HL-60/S4 (cell line): ENCODE measurements at regions not wholly inside any gene's neighbourhood (a gene's known extent, or its start where the extent isn't known, plus 50 kb on each side); places are given as distances from the start of the nearest gene placed in this dataset.

Experiments used
- in situ Hi-C: fragments of 300-500 bp; cut with MboI; formaldehyde crosslinking; loops from 2 replicates; pipeline ENCODE4 v1.14.3; 2022; ENCODE audit warnings: low sequenced_read_pairs

DNA sequence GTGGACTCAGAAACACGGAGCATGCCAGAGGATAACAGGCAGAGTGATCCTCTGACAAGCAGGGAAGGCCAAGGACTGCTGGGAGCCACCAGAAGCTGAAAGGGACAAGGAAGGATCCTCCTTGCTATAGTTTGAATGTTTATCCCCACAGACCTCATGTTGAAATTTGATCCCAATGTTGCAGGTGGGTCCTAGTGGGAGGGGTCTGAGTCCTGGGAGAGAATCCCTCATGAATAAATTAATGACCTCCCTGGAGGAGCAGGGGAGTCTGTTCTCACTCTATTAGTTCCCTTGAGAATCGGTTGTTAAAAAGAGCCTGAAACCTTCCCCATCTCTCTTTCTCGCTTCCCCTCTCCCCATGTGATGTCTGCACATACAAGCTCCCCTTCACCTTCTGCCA, 124.4 kb downstream of the FBXO15 start:
- in situ Hi-C loops, result no loop called here

DNA sequence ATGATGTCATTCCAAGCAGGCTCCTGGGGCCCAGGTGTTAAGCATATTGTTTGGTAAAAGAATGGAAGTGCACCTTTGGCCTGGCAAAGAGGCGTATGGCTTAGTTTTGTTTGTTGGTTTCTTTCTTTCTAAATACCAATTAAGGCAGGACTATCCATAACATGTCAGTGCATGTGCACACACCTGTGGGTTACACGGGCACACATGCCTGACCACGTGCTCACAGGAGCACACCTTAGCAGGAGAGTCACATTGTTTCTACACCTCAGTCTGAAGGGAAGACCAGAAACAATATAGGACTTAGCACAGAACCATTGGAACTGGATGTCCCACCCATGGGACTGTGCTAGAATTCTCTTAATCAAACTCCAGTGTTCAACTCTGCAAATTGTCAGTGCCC, 127.8 kb downstream of the FBXO15 start:
- in situ Hi-C loops, result no loop called here

DNA sequence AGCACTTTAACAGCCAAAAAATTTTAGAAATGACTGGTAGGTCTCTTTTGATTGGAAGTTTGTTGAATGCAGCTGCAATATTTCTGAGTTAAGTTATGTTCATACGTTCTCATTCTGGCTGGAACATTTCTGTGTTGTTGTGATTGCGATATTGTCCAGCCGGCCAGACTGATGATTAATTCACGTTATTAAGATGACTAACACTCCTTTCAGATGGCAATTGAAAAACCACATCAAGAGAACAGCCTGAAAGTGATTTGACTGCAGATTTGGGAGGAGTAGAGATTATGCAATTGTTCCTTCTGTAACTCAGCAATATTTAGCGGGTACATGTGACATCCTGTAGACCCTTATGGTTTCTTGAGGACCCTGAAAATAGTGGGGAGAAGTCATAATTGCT, 133.7 kb downstream of the FBXO15 start:
- in situ Hi-C loops, result no loop called here

DNA sequence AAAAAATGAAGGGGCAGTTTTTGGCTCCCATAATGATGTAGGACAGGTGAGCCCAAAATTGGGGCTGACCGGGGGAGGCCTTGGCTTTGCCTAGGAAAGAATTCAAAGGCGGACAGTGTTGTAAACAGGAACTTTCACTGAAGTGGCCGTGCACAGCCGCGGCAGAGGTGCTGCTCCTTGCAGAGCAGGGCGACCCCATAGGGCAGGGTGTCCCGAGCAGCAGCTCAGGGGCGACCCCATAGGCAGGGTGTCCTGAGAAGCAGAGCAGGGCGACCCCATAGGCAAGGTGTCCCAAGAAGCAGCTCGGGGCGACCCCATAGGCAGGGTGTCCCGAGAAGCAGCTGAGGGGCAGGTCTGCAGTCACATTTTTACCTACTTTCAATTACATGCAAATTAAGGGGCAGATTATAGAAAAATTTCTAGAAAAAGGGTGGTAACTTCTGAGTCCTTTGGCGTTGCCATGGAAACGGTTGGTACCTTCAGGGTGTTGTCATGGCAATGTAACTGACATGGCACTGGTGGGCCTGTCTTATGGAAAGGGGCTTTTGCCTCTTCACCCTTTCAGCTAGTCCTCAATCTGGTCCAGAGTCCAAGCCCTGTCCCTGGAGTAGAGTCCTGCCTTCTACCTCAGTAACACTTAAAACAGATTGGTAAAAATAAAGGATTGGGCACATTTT, 134.5 kb downstream of the FBXO15 start:
- in situ Hi-C loops, result no loop called here

DNA sequence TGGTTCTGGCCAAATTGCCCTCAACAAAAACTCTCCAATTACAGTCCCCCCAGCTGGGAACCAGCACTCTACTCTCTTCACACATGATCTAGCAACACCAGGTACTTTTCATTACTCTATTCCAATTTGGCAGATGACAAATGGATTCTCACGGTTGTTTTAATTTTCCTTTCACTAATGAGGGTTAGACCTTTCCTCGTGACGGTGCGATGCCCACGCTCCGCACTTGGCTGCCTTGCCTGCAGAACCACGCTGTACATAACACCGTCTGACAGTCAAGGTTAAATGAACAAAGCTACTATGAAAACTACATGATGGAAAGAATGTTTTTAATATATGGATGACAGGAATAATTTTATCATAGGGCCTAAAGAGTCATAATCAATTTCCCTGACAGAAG, 141.5 kb downstream of the FBXO15 start:
- in situ Hi-C loops, result no loop called here

DNA sequence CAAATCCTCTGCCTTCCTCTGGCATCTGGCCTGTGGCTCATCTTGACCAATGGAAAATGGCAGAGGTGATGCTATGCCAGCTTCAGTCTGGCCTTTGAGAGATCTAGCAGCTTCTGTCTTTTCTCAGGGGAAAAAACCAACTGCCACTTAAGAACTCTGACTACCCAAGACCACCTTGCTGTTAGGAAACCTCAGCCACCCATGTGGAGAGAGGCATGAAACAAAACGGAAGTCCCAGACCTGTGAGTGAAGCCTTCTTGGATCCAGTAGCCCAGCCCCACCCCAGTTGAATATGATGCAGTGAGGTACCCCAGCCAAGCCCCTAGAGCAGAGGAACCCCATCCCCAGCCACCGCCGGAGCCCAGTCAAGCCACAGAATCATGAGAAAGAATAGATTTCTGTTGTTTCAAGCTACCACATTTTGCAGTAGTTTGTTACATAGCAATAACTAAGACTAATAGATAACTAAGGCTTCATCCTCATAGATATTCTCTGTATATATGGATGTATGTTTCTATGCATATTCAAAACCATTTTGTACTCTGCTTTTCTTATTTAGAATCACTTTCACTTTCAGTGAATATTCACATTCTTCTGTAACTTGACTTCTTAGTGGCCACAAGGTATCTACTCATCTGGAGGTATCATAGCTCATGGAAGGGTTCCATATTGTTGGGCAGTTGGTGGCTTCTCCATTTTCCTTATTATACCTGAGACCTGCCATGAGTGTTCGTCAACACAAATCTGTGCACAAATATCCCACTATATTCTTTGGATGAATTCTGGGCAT, 142.1 kb downstream of the FBXO15 start:
- in situ Hi-C loops, result no loop called here

DNA sequence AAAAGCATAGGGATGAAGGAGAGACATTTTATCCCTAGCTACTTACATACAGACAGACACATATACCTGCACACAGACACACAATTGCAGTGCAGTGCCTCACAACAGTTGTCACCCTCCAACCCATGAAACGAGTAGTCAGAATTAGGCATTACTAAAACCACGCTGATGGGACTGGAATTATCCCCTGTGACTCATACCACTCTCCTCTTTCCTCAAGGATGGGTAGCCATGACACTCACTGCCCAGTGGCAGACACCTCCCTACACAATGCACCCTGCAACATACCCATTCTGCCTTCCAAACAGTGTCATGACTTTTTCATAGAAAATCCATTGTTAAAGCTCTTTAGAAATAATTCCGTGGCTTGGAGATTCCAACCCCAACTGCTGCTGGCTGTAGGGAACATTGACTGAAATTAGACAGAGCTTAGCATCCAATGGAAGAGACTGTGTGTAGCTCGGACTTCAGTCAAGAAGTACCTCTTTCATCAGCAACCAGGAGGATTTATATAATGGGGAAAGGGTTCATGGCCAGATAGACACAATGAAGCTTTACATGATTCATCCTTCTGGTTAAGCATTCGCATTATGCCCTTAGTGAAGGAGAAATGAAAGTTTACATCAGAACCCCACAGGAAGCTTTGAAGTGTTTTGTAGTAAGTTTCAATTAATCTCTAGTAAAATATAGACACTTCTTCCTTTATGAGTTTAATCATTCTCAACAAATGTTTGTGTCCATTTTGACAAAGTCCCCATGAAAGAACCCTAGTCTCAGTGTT, 155.2 kb downstream of the FBXO15 start:
- in situ Hi-C loops, result no loop called here

DNA sequence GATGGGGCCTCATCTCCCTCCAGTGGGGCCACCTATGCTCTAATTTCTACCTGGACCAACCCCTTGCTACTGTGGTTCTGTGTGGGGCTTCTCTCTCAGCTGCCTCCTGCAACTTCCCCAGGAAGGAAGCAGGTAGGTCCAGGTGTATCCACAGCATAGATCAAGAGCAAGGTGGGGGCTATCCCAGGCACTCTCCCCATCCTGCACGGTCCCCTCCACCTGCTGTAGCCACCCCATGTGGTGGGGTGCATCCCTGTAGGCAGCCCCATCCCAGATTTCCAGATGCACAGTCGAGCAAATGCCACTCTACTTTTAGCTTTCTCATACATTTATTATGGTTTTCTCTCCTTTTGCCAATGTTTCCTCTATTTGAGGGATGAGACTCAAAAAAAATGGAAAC, 156.1 kb downstream of the FBXO15 start:
- in situ Hi-C loops, result no loop called here

DNA sequence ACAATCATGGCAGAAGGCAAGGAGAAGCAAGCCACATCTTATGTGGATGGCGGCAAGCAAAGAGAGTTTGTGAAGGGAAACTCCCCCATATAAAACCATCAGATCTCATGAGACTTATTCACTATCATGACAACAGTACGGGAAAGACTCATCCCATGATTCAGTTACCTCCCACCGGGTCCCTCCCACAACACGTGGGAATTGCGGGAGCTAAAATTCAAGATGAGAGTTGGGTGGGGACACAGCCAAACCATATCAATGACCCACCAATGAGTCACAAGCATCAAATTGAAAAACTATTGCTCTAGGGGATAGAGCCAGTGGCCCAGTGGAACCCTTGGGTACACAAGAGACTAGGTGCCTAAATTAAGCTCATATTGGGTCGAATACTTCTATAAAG, 157.4 kb downstream of the FBXO15 start:
- in situ Hi-C loops, result no loop called here

DNA sequence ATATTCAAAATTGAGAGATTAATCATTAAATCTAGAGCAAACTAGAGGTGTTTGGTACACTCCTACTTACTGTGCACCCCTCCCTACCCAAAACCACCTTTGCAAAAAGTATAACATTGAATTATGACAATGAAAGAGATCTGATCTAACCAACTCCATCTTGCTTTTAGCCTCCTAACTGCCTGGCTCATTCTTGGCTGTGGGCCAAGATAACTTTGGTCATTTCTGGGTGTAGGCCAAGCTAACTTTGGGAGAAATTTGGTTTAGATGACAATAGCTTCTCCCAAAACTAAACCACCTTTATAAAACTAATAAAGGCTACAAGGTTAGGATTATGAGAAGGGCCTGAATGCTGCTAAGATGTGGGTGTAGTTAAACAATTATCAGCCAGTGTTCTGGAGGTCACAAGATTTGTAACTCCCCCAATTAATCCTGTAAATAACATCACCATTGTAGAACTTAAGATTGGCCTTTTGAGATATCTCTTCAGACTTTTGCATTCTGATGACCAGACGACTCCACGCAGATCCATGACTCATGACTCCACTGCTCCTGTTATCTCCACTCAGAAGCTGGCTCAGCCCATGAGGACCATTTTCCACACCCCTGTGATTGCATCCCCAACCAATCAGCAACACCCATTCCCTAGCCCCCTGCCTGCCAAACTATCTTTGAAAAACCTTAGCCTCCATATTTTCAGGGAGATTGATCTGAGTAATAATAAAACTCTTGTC, 160.2 kb downstream of the FBXO15 start:
- in situ Hi-C loops, result no loop called here

DNA sequence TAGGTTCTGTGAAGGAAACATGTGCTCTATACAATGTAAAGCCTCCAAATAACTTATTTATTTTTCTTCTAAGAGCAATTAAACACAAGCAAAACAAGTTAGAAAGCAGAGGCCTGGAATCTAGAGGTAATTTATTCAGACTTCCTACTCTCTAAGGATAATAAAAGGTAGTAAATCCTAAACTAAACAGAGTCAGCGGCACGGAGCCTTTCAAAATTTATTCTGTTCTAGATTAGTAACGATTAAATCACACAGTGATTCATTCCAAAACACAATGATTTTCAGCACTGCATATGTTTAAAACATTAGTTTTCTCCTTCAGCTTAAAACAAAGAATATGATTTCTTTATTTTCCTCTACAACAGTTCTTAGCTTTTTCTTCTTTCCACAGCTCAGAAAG, 160.9 kb downstream of the FBXO15 start:
- in situ Hi-C loops, result no loop called here

DNA sequence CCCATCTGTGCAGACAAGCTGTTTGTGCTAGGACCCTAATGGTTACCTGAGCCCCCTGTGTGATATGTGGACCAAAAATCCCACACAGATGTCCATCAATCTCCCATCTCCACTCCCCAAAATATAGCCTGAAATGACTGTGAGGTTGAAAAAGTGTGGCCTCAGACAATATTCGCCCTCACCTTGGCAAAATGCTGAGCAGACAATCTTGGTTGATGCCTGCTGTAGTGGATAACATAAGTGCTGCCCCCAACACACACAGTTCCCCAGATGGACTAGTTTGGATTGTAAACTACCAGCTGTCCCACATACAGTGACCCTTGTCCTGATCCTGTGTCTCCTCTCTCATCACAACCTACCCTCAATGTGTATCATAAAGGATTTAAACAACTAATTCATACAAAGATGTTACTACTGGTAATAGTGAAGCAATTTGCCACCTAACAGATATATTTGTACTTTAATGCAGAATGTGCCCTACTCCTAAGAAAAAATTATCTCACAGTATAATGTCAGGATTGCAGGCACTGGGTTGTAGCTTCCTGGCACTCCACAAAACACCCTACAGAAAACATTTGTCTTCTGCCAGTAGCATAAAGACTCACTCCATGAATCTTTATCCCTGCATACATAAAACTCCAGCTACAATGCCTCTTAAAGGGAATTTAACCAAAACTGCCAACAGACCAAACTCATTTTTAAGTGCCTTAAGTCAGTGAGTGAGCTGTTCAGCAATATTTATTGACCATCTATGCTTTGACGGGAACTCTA, 161.6 kb downstream of the FBXO15 start:
- in situ Hi-C loops, result no loop called here

DNA sequence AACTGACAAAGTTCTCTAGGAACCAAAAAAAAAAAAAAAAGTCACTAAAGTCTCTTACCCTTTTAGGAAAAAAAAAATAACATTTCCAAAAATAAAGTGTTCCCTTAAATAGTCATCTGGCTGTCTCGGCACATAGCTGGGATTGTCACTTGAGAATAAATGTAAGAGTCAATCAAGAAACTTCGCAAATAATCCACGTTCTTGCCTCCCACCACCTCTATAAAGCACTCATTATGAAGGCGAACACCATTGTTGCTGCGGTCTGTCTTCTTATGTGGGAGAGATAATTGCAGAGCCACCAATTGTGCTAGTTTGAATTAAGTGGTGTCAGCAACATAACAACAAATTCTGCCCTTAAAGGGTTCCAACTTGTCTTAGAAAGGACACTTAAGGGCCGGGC, 163.7 kb downstream of the FBXO15 start:
- in situ Hi-C loops, result no loop called here

DNA sequence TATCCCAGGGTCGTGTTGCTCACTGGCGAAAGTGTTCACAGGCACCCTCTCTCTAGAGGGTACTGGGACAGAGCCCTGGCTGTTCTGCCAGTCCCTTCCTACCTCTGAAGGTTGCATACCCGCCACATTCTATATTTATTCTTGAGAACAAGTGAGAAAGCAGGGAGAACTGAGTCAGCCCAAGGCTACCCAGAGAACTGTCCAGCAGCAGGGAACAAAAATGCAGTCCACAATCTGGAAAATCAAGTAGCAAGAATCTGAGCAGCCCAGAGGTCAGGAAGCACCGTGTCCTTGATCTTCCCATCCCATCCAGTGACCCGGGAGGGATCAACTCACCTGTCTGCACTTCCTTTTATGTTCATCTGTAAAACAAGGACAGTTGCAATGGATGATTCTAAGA, 164.1 kb downstream of the FBXO15 start:
- in situ Hi-C loops, result no loop called here

DNA sequence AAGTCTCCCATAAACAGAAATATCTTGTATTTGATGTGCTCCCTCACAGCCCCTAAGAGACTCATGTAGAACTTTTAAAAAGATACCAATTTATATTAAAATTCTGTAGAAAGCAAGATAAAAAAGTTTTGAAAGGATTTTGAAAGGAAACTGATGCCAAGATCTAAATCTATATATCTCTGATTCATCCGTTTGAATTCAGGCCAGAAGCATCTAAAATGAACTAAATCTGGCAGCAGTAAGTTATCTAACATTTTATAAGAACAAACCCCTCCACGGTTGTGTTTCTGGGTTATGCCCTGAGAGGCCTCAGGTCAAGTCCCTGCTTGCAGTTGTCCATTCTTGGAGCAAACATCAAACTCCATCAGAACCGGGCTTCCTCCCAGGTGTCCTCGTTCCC, 165.8 kb downstream of the FBXO15 start:
- in situ Hi-C loops, result no loop called here

DNA sequence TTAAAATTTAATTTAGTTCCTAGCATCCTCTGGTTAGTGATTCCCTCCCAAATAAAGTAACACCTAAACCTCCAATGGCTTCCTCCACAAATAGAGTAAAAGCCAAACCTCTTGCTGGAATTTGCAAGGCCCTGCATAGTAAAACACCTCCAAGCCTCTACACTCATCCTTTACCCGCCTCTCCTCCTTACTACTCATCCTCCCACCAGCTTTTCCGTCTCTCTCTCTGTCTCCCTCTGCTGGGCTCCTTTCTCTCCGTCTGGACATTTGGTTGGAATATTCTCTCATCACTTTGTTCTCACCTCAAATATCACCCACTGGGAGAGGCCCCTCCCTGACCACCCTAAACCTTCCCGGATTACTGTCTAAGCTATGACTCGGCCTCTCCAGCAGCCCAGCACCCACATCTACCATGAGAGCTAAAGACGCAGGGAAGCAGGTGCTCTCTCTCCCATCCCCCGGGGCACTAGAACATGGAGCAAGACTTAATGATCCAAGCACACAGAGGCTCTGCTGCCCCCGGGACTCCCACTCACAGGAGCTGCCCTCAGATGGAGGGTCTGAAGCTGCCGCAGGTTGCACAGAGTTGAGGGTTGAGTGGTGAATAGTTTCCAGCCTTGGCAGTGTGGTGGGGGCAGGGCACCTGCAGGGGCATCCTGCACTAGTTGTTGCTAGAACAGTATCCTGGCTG, 167.2 kb downstream of the FBXO15 start:
- in situ Hi-C loops, result no loop called here

DNA sequence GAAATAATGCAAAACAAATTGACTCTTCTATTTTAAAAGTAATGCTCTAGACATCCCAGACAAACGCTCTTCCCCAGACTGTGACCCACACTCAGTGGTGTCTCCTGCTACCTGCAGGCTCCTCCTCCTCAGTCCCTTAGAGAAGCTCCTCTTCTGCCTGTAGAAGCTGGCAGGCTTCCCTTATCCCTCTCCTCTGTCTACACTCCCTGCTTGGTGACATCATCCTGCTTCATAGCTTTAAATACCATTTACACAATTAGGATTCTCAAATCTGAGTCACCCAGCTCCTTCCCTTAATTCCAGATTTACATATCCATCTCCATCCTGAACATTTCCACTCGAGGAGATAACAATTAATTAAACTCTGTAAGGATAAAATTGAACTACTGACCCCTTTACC, 167.9 kb downstream of the FBXO15 start:
- in situ Hi-C loops, result no loop called here

DNA sequence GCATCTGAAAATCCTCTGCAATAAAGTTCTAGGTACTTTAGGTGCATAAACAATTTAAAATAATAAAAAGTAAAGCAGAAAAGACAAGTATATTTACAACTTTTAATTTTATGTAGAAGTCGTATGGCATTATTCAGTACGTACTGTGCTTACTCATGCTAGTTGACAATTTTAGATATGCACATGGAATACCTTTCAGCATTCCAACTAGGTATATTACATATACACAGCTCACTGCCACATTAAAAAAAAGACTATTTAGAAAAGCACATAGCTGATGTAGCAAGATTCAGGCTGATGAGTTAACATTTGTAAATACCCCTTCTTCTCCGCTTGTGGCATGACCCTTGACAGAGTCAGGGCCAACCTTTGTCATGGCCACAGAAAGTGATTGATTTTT, 171.2 kb downstream of the FBXO15 start:
- in situ Hi-C loops, result no loop called here

DNA sequence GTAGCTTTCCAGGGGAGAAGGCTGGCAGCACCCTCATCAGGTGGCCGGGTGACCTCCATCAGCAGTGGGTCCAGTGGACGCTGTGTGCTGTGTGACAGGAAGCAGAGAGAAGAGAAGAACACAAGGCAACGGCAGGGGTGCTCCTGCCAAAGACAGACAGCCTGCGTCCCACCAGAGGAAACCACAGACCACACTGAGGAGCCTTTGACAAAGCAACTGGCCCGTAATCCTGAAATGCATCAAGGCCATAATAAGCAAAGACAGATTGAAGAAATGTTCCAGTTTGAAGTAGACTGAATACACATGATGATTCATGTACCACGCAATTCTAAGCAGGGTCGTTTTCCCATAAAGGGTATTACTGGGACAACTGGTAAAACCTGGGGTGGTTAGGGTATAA, 172.4 kb downstream of the FBXO15 start:
- in situ Hi-C loops, result no loop called here

DNA sequence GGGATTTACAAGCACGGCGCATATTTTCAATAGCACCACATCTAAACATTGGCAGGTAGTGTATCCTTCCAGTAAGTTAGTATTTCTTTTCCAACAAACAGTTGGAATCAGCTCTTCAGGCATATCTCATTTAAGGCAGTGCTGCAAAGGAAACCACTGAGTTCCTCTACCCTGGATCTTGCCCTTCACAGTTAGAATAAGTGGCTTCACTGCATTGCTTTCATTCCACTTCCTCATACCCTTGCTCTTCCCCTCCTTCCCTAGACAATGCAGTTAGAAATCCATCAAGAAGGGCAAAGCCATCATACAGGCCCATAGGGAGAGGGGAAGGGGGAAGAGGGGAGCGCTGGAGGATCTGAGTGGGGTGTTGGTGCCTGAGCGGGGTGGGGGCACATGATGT, 173.7 kb downstream of the FBXO15 start:
- in situ Hi-C loops, result no loop called here
